ENCODE measurements at regions not wholly inside any gene's neighbourhood (a gene's known extent, or its start where the extent isn't known, plus 50 kb on each side); places are given as distances from the start of the nearest gene placed in this dataset.
"Not testable (repeated sequence)": the region's sequence is repeated elsewhere in the genome, so short reads cannot be mapped to it uniquely, and the experiment has no call there.

GRCh38 chr6:51120016-51120415, 301.3 kb downstream of the TFAP2B start:
- no peaks in the 10 kb centered on the region for H3K4me1 ChIP-seq (ENCODE audit: control insufficient read depth, extremely low read depth, insufficient read depth, low read length)

DNA sequence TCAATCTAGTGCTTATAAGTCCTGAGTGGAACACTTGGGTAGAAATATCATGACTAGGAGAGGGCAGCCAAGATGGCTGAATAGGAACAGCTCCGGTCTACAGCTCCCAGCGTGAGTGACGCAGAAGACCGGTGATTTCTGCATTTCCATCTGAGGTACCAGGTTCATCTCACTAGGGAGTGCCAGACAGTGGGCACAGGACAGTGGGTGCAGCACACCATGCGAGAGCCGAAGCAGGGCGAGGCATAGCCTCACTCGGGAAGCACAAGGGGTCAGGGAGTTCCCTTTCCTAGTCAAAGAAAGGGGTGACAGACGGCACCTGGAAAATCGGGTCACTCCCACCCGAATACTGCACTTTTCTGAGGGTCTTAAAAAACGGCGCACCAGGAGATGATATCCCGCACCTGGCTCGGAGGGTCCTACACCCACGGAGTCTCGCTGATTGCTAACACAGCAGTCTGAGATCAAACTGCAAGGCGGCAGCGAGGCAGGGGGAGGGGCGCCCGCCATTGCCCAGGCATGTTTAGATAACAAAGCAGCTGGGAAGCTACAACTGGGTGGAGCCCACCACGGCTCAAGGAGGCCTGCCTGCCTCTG, 302.8 kb downstream of the TFAP2B start:
- not testable (repeated sequence) for H3K4me2 ChIP-seq (ENCODE audit: extremely low read depth, insufficient read depth, low read length); H3K27me3 ChIP-seq (ENCODE audit: control insufficient read depth, insufficient read depth, low read length); H3K9me3 ChIP-seq (ENCODE audit: control insufficient read depth, insufficient read depth, low read depth, low read length); H3K4me1 ChIP-seq (ENCODE audit: control insufficient read depth, extremely low read depth, insufficient read depth, low read length); H3K9ac ChIP-seq (ENCODE audit: insufficient read depth, low read length); H3K4me3 ChIP-seq (replicated peaks in 1 of 4; ENCODE audit: control extremely low read depth in 1 of 4, insufficient read depth in 1 of 4, low read depth in 3 of 4, low read length in 4 of 4); H3K27ac ChIP-seq (ENCODE audit: insufficient read depth, low read length); H2AFZ ChIP-seq (ENCODE audit: low read length); H4K20me1 ChIP-seq (ENCODE audit: control insufficient read depth, extremely low read depth, insufficient read depth, low read length); H3K79me2 ChIP-seq (ENCODE audit: control insufficient read depth, insufficient read depth, low read length); DNase-seq (ENCODE audit: low read depth in 2 of 2); H3K36me3 ChIP-seq (ENCODE audit: control insufficient read depth, insufficient read depth, low read length)

More at GRCh38 chr6:51120016-51120415, 301.3 kb downstream of the TFAP2B start:
- Histone ChIP-seq H3K9ac (ENCODE audit: insufficient read depth, low read length) (no peak overlapping the region), H3K4me2 (ENCODE audit: extremely low read depth, insufficient read depth, low read length) (no peak overlapping the region), H2AFZ (ENCODE audit: low read length) (no peak overlapping the region), H3K27me3 (ENCODE audit: control insufficient read depth, insufficient read depth, low read length) (no peaks in the 10 kb centered on the region), H4K20me1 (ENCODE audit: control insufficient read depth, extremely low read depth, insufficient read depth, low read length) (no peaks in the 10 kb centered on the region), H3K36me3 (ENCODE audit: control insufficient read depth, insufficient read depth, low read length) (no peaks in the 10 kb centered on the region), H3K9me3 (ENCODE audit: control insufficient read depth, insufficient read depth, low read depth, low read length) (no peaks in the 10 kb centered on the region), H3K4me3 (replicated peaks in 1 of 4; ENCODE audit: control extremely low read depth in 1 of 4, insufficient read depth in 1 of 4, low read depth in 3 of 4, low read length in 4 of 4) (no peak overlapping the region), H3K27ac (ENCODE audit: insufficient read depth, low read length) (no peak overlapping the region), H3K79me2 (ENCODE audit: control insufficient read depth, insufficient read depth, low read length) (no peaks in the 10 kb centered on the region)
- TF ChIP-seq, protein P1, sequence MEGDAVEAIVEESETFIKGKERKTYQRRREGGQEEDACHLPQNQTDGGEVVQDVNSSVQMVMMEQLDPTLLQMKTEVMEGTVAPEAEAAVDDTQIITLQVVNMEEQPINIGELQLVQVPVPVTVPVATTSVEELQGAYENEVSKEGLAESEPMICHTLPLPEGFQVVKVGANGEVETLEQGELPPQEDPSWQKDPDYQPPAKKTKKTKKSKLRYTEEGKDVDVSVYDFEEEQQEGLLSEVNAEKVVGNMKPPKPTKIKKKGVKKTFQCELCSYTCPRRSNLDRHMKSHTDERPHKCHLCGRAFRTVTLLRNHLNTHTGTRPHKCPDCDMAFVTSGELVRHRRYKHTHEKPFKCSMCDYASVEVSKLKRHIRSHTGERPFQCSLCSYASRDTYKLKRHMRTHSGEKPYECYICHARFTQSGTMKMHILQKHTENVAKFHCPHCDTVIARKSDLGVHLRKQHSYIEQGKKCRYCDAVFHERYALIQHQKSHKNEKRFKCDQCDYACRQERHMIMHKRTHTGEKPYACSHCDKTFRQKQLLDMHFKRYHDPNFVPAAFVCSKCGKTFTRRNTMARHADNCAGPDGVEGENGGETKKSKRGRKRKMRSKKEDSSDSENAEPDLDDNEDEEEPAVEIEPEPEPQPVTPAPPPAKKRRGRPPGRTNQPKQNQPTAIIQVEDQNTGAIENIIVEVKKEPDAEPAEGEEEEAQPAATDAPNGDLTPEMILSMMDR (conservative IDR thresholded peaks at IDR 0.05 in 1 of 2, IDR thresholded peaks at IDR 0.05 in 1 of 2; ENCODE audit: low read depth in 1 of 2, low read length in 2 of 2) = no peak
- no peak for TF ChIP-seq EZH2 (IDR thresholded peaks at IDR 0.05; ENCODE audit: low read length, missing control alignments)
- DNase-seq (ENCODE audit: low read depth in 2 of 2) = no peak

GRCh38 chr6:51129043-51129442, 310.4 kb downstream of the TFAP2B start:
- Histone ChIP-seq H3K36me3 (ENCODE audit: control insufficient read depth, insufficient read depth, low read length) (no peaks in the 10 kb centered on the region), H3K79me2 (ENCODE audit: control insufficient read depth, insufficient read depth, low read length) (no peaks in the 10 kb centered on the region), H3K9me3 (ENCODE audit: control insufficient read depth, insufficient read depth, low read depth, low read length) (no peaks in the 10 kb centered on the region), H3K27ac (ENCODE audit: insufficient read depth, low read length) (no peak overlapping the region), H3K4me1 (ENCODE audit: control insufficient read depth, extremely low read depth, insufficient read depth, low read length) (no peaks in the 10 kb centered on the region), H4K20me1 (ENCODE audit: control insufficient read depth, extremely low read depth, insufficient read depth, low read length) (no peaks in the 10 kb centered on the region), H3K4me2 (ENCODE audit: extremely low read depth, insufficient read depth, low read length) (no peak overlapping the region), H3K27me3 (ENCODE audit: control insufficient read depth, insufficient read depth, low read length) (no peaks in the 10 kb centered on the region), H3K9ac (ENCODE audit: insufficient read depth, low read length) (no peak overlapping the region), H3K4me3 (replicated peaks in 1 of 4; ENCODE audit: control extremely low read depth in 1 of 4, insufficient read depth in 1 of 4, low read depth in 3 of 4, low read length in 4 of 4) (no peak overlapping the region), H2AFZ (ENCODE audit: low read length) (no peak overlapping the region)
- TF ChIP-seq, protein P1 (conservative IDR thresholded peaks at IDR 0.05 in 1 of 2, IDR thresholded peaks at IDR 0.05 in 1 of 2; ENCODE audit: low read depth in 1 of 2, low read length in 2 of 2) = no peak
- TF ChIP-seq EZH2 (IDR thresholded peaks at IDR 0.05; ENCODE audit: low read length, missing control alignments) = no peak
- no peak for DNase-seq (ENCODE audit: low read depth in 2 of 2)
